Gastroesophageal sphincter (tissue), 3 donors: ENCODE measurements at regions not wholly inside any gene's neighbourhood (a gene's known extent, or its start where the extent isn't known, plus 50 kb on each side); places are given as distances from the start of the nearest gene placed in this dataset.

Experiments
- EP300 ChIP-seq: sonication (generic); formaldehyde crosslinking; IDR thresholded peaks from one replicate; pipeline ENCODE4 v1.6.1; 2017; ENCODE audit warnings: antibody characterized with exemption, mild to moderate bottlenecking
- POLR2A ChIP-seq, 2 donors: fragments of 450-650 bp; IDR thresholded peaks; one replicate each; pipeline ENCODE4 v1.6.1; 2017; ENCODE audit warnings: antibody characterized with exemption in 2 of 2, mild to moderate bottlenecking in 2 of 2, moderate library complexity in 1 of 2
- TF ChIP-seq, protein P1 (sequence below), 4 experiments: fragments of 200-600 bp in 2 of 4; fragments of 450-650 bp in 2 of 4; sonication (generic) in 1 of 4; IDR thresholded peaks; one replicate each; pipeline ENCODE4 v1.5.1; 2017 to 2019; ENCODE audit warnings: antibody characterized with exemption in 4 of 4, mild to moderate bottlenecking in 2 of 4, moderate library complexity in 2 of 4

DNA sequence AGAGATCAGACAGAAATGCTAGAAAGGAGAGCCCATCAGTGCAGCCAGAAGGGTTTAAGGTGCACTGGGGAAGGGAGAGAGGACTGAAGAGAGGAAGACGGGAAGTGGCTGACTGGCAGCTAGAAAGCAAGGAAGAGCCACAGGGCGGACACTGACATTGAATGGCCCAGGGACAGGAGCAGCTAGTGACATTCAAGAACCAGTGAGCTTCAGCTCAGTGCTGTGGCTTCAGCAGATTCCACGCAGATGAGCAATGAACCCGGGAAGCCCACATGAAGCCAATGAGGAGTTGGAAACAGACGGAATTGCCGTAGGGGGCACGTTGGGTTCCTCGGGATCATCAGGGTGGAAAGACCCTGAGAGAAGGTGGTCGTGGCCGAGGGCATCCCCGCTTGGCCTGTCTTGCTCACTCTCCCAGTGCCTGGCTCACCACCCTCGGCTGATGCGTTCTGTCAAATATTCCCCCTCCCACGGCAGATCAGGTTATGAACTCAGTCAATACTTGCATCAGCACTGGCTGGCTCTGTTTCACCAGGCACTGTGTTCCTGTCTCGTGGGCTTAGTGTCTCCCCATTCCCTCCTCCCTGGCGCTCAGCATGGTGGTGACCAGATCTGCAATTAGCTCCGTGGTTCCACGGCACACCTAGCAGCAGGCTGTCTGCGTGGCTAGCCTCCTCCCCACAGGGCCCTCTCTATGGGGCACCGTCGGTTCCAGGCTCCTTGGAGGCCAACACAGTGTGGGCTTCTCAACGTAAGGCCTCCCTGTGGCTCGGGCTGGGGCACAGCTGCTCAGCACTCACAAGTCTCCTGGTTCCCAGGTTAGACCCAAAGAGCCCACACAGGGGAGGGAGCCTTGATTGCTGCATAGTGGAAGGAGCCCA is 145.5 kb downstream of the TRIM29 start:
- TF ChIP-seq, protein P1, sequence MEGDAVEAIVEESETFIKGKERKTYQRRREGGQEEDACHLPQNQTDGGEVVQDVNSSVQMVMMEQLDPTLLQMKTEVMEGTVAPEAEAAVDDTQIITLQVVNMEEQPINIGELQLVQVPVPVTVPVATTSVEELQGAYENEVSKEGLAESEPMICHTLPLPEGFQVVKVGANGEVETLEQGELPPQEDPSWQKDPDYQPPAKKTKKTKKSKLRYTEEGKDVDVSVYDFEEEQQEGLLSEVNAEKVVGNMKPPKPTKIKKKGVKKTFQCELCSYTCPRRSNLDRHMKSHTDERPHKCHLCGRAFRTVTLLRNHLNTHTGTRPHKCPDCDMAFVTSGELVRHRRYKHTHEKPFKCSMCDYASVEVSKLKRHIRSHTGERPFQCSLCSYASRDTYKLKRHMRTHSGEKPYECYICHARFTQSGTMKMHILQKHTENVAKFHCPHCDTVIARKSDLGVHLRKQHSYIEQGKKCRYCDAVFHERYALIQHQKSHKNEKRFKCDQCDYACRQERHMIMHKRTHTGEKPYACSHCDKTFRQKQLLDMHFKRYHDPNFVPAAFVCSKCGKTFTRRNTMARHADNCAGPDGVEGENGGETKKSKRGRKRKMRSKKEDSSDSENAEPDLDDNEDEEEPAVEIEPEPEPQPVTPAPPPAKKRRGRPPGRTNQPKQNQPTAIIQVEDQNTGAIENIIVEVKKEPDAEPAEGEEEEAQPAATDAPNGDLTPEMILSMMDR (IDR thresholded peaks at IDR 0.05) = no peak
- TF ChIP-seq POLR2A (IDR thresholded peaks at IDR 0.05) = no peak
- no peak for TF ChIP-seq EP300
